ENCODE measurements at regions not wholly inside any gene's neighbourhood (a gene's known extent, or its start where the extent isn't known, plus 50 kb on each side); places are given as distances from the start of the nearest gene placed in this dataset.

- TF ChIP-seq CTCF (IDR thresholded peaks at IDR 0.05) (no peak), POLR2AphosphoS5 (IDR thresholded peaks at IDR 0.05; ENCODE audit: low read depth, low read length) (no peak)
These were observed 498.0 kb downstream of the CCDC85A start for GRCh38 chr2:56681659-56682396.

Data from Panc1 (cell line).